HepG2 (cell line): ENCODE measurements at regions not wholly inside any gene's neighbourhood (a gene's known extent, or its start where the extent isn't known, plus 50 kb on each side); places are given as distances from the start of the nearest gene placed in this dataset.

Source experiments
- ATAC-seq: fragments of 200-7000 bp; cut with Tn5 transposase; 3 replicates; pipeline ENCODE4 v1.9.1; 2020; ENCODE audit warnings: mild to moderate bottlenecking, moderate library complexity
- BruUV-seq: library from RNA; stranded (reverse); fragments of 400-500 nt; replicated peaks from 2 replicates; lab custom pipeline; 2021; lab: Mats Ljungman, UMichigan
- CTCF ChIA-PET: fragments of 300-600 bp; formaldehyde crosslinking; extraction: SDS; loops from one replicate; lab custom pipeline; 2021; ENCODE audit warnings: low total read pairs, inconsistent platforms, low intra/inter-chr PET ratio; lab: Yijun Ruan, JAX
- POLR2A ChIA-PET: fragments of 350-600 bp; sonication (Branson Sonifier 250); formaldehyde crosslinking; loops from one replicate; lab custom pipeline; 2020; ENCODE audit warnings: antibody characterized with exemption, inconsistent platforms; lab: Yijun Ruan, JAX
- DNase-seq: peaks from one replicate; pipeline ENCODE4 v3.0.0-alpha.2; 2015; ENCODE audit warnings: low spot score
- FAIRE-seq: peaks from 3 replicates; lab custom pipeline; 2011; peaks lifted over from hg19 to GRCh38; lab: Jason Lieb, UNC
- H2AFZ ChIP-seq: one replicate; pipeline ENCODE4 v1.6.1; 2011; ENCODE audit warnings: low read length, inconsistent platforms
- H3K27ac ChIP-seq: fragments of 300-600 bp; 3 replicates; pipeline ENCODE4 v1.8.0; 2011; ENCODE audit warnings: mixed run types, mild to moderate bottlenecking, mixed read lengths, low read length, inconsistent platforms; ENCODE audit not compliant: insufficient read depth; ENCODE audit errors: extremely low read length
- H3K27me3 ChIP-seq, 2 experiments: fragments of 200-600 bp in 1 of 2; 2 replicates in 1 of 2; 3 replicates in 1 of 2; pipeline versions ENCODE4 v1.6.0 to v1.8.0; 2011; ENCODE audit warnings: low read length in 2 of 2, mild to moderate bottlenecking in 2 of 2, moderate library complexity in 2 of 2, inconsistent platforms in 1 of 2; ENCODE audit not compliant: insufficient read depth in 2 of 2, control insufficient read depth in 1 of 2
- H3K36me3 ChIP-seq, 2 experiments: fragments of 200-600 bp in 1 of 2; replicated peaks in 1 of 2; 2 replicates in 1 of 2; 3 replicates in 1 of 2; pipeline versions ENCODE4 v1.5.1 to v1.8.0; 2011; ENCODE audit warnings: low read length in 2 of 2, inconsistent platforms in 1 of 2; ENCODE audit not compliant: insufficient read depth in 2 of 2, control insufficient read depth in 1 of 2
- H3K4me1 ChIP-seq: 2 replicates; pipeline ENCODE4 v1.5.1; 2012; ENCODE audit warnings: low read length, inconsistent platforms; ENCODE audit not compliant: insufficient read depth
- H3K4me2 ChIP-seq: 2 replicates; pipeline ENCODE4 v1.6.0; 2011; ENCODE audit warnings: low read depth, low read length, inconsistent platforms
- H3K4me3 ChIP-seq, 3 experiments: fragments of 200-600 bp in 1 of 3; sonication (generic), shearing (Covaris generic) in 1 of 3; replicated peaks in 1 of 3; 2 replicates each; pipeline ENCODE4 v1.5.1; 2011 to 2016; ENCODE audit warnings: low read length in 3 of 3, inconsistent platforms in 2 of 3, low read depth in 2 of 3, mild to moderate bottlenecking in 2 of 3, control low read depth in 1 of 3, mixed read lengths in 1 of 3; ENCODE audit not compliant: insufficient read depth in 1 of 3
- H3K79me2 ChIP-seq: one replicate; pipeline ENCODE4 v1.6.1; 2011; ENCODE audit warnings: low read length, inconsistent platforms; ENCODE audit not compliant: insufficient read depth
- H3K9ac ChIP-seq: 2 replicates; pipeline ENCODE4 v1.6.0; 2011; ENCODE audit warnings: mild to moderate bottlenecking, low read depth, low read length, inconsistent platforms; ENCODE audit not compliant: insufficient read depth
- H3K9me3 ChIP-seq: 2 replicates; pipeline ENCODE4 v1.5.1; 2012; ENCODE audit warnings: mild to moderate bottlenecking, low read length
- H4K20me1 ChIP-seq: 2 replicates; pipeline ENCODE4 v1.6.0; 2011; ENCODE audit warnings: inconsistent platforms, mild to moderate bottlenecking, low read length, moderate library complexity; ENCODE audit not compliant: insufficient read depth
- AGO2 ChIP-seq: fragments of 200-400 bp; formaldehyde crosslinking; optimal IDR thresholded peaks from 2 replicates; pipeline ENCODE3; 2017; ENCODE audit warnings: mild to moderate bottlenecking, low read depth, low read length, moderate library complexity
- CBFB ChIP-seq: sonication (generic); formaldehyde crosslinking; IDR thresholded peaks from 2 replicates; pipeline ENCODE4 v1.4.0; 2020; ENCODE audit warnings: missing genetic modification reagents
- NFIC ChIP-seq: IDR thresholded peaks from 2 replicates; pipeline ENCODE4 v1.6.1; 2012; ENCODE audit warnings: mild to moderate bottlenecking, low read length, inconsistent platforms
- NR2F1 ChIP-seq, 2 experiments: fragments of 450-650 bp in 1 of 2; formaldehyde crosslinking in 1 of 2; IDR thresholded peaks; 2 replicates each; pipeline versions ENCODE4 v1.5.0 to v1.6.1; 2016 to 2020; ENCODE audit warnings: mild to moderate bottlenecking in 1 of 2, missing compliant biosample characterization in 1 of 2, missing genetic modification reagents in 1 of 2, moderate library complexity in 1 of 2
- SMAD9 ChIP-seq: sonication (generic); formaldehyde crosslinking; IDR thresholded peaks from 2 replicates; pipeline ENCODE4 v1.5.1; 2020; ENCODE audit warnings: mild to moderate bottlenecking, missing genetic modification reagents
- TOPORS ChIP-seq: sonication (generic); formaldehyde crosslinking; IDR thresholded peaks from 2 replicates; pipeline ENCODE4 v1.8.0; 2023; ENCODE audit warnings: mild to moderate bottlenecking, missing genetic modification reagents
- ZNF7 ChIP-seq: IDR thresholded peaks from 2 replicates; pipeline ENCODE4 v1.6.1; 2016; ENCODE audit warnings: missing biosample characterization, missing genetic modification reagents
- WGBS: methylation state at CpG from one replicate; pipeline ENCODE4 v1.1.6; 2017; ENCODE audit warnings: low lambda C conversion rate; 5-methylcytosine and 5-hydroxymethylcytosine counted together
- in situ Hi-C: cut with HindIII; loops from 2 replicates; pipeline ENCODE4 v1.10.0; 2017; ENCODE audit warnings: low pct_unique_long_range_greater_than_20kb; ENCODE audit not compliant: extremely low pct_ligation_motif_present
- intact Hi-C: fragments of 100-400 bp; cut with micrococcal nuclease; formaldehyde crosslinking; loops from one replicate; pipeline ENCODE4 v1.10.0; 2022; ENCODE audit not compliant: unreplicated experiment
- TF ChIP-seq, protein P1 (sequence below): sonication (generic); formaldehyde crosslinking; IDR thresholded peaks from 2 replicates; pipeline ENCODE4 v1.5.0; 2020; ENCODE audit warnings: missing genetic modification reagents, mild to moderate bottlenecking, borderline replicate concordance
- TF ChIP-seq, protein P2 (sequence below): sonication (generic); formaldehyde crosslinking; IDR thresholded peaks from 2 replicates; pipeline ENCODE4 v1.4.0; 2020; ENCODE audit warnings: missing genetic modification reagents, borderline replicate concordance
- TF ChIP-seq, protein P3 (sequence below): sonication (generic); formaldehyde crosslinking; IDR thresholded peaks from 2 replicates; pipeline ENCODE4 v1.8.1; 2023; ENCODE audit warnings: mild to moderate bottlenecking, missing genetic modification reagents

DNA sequence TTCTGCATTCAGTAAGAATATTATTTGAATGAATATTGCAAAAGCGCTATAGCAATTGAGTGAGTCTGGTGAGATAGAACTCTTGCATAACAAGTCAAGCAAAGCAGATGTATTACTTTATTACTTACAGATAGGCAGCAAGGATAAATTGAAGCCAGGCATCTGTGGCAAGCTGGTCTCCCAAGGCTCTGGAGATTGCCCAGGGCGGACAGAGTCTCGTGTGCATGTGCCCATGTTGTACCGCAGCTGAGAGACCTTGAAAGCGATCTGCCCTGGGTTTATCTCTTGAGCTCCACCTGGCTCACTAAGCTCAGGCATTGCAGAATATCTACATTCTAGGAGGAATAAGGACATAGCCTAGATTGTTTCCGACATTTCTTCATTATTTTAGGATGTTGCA is 591.6 kb downstream of the ISL1 start (continued):
- TF ChIP-seq, protein P1, sequence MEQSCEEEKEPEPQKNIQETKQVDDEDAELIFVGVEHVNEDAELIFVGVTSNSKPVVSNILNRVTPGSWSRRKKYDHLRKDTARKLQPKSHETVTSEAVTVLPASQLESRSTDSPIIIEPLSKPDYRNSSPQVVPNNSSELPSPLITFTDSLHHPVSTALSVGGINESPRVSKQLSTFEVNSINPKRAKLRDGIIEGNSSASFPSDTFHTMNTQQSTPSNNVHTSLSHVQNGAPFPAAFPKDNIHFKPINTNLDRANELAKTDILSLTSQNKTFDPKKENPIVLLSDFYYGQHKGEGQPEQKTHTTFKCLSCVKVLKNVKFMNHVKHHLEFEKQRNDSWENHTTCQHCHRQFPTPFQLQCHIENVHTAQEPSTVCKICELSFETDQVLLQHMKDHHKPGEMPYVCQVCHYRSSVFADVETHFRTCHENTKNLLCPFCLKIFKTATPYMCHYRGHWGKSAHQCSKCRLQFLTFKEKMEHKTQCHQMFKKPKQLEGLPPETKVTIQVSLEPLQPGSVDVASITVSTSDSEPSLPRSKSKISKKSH (CRISPR knock-in tag): no peak
- TF ChIP-seq NFIC (no peak), AGO2 (no peak)
- TF ChIP-seq, all 625 proteins: peak for 0

DNA sequence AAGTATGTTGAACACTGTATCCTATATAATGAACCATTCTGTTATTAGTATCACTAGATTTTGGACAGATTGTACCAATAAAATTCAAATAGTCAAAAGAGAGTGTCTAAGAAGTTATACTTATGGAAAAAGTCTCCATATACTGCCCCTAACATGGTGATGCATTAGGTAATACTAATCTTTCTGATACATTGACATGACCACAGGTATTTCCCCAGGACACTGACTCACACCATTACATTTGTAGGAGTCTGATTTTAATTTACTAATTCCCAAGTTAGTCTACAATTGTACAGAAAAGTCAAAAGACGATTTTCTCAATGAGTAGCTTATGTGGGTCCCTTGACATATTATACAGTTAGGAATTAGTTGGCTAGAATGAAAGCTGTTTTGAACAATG is 593.8 kb downstream of the ISL1 start:
- TF ChIP-seq, protein P2, sequence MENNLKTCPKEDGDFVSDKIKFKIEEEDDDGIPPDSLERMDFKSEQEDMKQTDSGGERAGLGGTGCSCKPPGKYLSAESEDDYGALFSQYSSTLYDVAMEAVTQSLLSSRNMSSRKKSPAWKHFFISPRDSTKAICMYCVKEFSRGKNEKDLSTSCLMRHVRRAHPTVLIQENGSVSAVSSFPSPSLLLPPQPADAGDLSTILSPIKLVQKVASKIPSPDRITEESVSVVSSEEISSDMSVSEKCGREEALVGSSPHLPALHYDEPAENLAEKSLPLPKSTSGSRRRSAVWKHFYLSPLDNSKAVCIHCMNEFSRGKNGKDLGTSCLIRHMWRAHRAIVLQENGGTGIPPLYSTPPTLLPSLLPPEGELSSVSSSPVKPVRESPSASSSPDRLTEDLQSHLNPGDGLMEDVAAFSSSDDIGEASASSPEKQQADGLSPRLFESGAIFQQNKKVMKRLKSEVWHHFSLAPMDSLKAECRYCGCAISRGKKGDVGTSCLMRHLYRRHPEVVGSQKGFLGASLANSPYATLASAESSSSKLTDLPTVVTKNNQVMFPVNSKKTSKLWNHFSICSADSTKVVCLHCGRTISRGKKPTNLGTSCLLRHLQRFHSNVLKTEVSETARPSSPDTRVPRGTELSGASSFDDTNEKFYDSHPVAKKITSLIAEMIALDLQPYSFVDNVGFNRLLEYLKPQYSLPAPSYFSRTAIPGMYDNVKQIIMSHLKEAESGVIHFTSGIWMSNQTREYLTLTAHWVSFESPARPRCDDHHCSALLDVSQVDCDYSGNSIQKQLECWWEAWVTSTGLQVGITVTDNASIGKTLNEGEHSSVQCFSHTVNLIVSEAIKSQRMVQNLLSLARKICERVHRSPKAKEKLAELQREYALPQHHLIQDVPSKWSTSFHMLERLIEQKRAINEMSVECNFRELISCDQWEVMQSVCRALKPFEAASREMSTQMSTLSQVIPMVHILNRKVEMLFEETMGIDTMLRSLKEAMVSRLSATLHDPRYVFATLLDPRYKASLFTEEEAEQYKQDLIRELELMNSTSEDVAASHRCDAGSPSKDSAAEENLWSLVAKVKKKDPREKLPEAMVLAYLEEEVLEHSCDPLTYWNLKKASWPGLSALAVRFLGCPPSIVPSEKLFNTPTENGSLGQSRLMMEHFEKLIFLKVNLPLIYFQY (CRISPR knock-in tag): no peak
- TF ChIP-seq, protein P3, sequence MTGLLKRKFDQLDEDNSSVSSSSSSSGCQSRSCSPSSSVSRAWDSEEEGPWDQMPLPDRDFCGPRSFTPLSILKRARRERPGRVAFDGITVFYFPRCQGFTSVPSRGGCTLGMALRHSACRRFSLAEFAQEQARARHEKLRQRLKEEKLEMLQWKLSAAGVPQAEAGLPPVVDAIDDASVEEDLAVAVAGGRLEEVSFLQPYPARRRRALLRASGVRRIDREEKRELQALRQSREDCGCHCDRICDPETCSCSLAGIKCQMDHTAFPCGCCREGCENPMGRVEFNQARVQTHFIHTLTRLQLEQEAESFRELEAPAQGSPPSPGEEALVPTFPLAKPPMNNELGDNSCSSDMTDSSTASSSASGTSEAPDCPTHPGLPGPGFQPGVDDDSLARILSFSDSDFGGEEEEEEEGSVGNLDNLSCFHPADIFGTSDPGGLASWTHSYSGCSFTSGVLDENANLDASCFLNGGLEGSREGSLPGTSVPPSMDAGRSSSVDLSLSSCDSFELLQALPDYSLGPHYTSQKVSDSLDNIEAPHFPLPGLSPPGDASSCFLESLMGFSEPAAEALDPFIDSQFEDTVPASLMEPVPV (CRISPR knock-in tag): no peak
- TF ChIP-seq NR2F1 (CRISPR knock-in tag; IDR thresholded peaks at IDR 0.05) (no peak), ZNF7 (no peak), TOPORS (CRISPR knock-in tag) (no peak), SMAD9 (no peak), CBFB (no peak)
- BruUV-seq: no TSS peak
- ChIA-PET POLR2A (no interaction called here), CTCF (no interaction called here)
- Histone ChIP-seq H3K9ac (no peak overlapping the region), H3K4me2 (no peak overlapping the region), H3K79me2 (no peaks in the 10 kb centered on the region), H2AFZ (no peak overlapping the region), H3K36me3 (no peaks in the 10 kb centered on the region), H3K27ac (no peak overlapping the region), H3K4me3 (no peak overlapping the region), H3K27me3 (no peaks in the 10 kb centered on the region), H3K9me3 (no peaks in the 10 kb centered on the region), H3K4me1 (no peaks in the 10 kb centered on the region), H4K20me1 (no peaks in the 10 kb centered on the region)
- FAIRE-seq (no peak), DNase-seq (no peak), ATAC-seq (no peak)
- 4% methylated on average over 1 of the region's 1 CpG for WGBS
- intact Hi-C loops: no loop called here
- in situ Hi-C loops: no loop called here
